Panc1 (cell line): ENCODE measurements at regions not wholly inside any gene's neighbourhood (a gene's known extent, or its start where the extent isn't known, plus 50 kb on each side); places are given as distances from the start of the nearest gene placed in this dataset.

ENCODE experiments used
- ATAC-seq: fragments of 200-7000 bp; cut with Tn5 transposase; 2 replicates; pipeline ENCODE4 v1.9.1; 2020; ENCODE audit warnings: mild to moderate bottlenecking, moderate library complexity
- BruUV-seq: library from RNA; stranded (reverse); fragments of 400-500 nt; replicated peaks from 2 replicates; lab custom pipeline; 2021; lab: Mats Ljungman, UMichigan
- CTCF ChIA-PET: fragments of 300-600 bp; sonication (Branson Sonifier 250); formaldehyde crosslinking; loops from one replicate; lab custom pipeline; 2022; ENCODE audit warnings: antibody characterized with exemption; lab: Charles Lee
- POLR2A ChIA-PET: fragments of 300-600 bp; sonication (Branson Sonifier 250); formaldehyde crosslinking; loops from one replicate; lab custom pipeline; 2022; ENCODE audit warnings: antibody characterized with exemption; lab: Charles Lee
- DNase-seq: peaks from one replicate; pipeline ENCODE4 v3.0.0-alpha.2; 2010; ENCODE audit warnings: low read depth, low spot score
- H3K27ac ChIP-seq: 2 replicates; pipeline ENCODE4 v1.5.1; 2011; ENCODE audit warnings: mild to moderate bottlenecking, low read length, inconsistent platforms
- H3K27me3 ChIP-seq: fragments of 200-500 bp; sonication (Bioruptor generic); 2 replicates; pipeline ENCODE4 v1.6.0; 2014; ENCODE audit warnings: low read length, inconsistent platforms; ENCODE audit not compliant: control insufficient read depth, insufficient read depth
- H3K36me3 ChIP-seq: fragments of 200-500 bp; sonication (Bioruptor generic); 2 replicates; pipeline ENCODE4 v1.5.1; 2014; ENCODE audit warnings: inconsistent platforms, mild to moderate bottlenecking, low read length, moderate library complexity; ENCODE audit not compliant: control insufficient read depth, insufficient read depth
- H3K4me1 ChIP-seq: 2 replicates; pipeline ENCODE4 v1.5.1; 2011; ENCODE audit warnings: inconsistent platforms, mild to moderate bottlenecking, low read length, moderate library complexity; ENCODE audit not compliant: control insufficient read depth, insufficient read depth
- H3K4me3 ChIP-seq, 2 experiments: 2 replicates each; pipeline ENCODE4 v1.5.1; 2011 to 2012; ENCODE audit warnings: low read depth in 2 of 2, low read length in 2 of 2, mild to moderate bottlenecking in 2 of 2, inconsistent platforms in 1 of 2, moderate library complexity in 1 of 2
- H3K9me3 ChIP-seq: fragments of 200-500 bp; sonication (Bioruptor generic); 2 replicates; pipeline ENCODE4 v1.5.1; 2014; ENCODE audit warnings: low read depth, mild to moderate bottlenecking, inconsistent platforms, low read length, moderate library complexity; ENCODE audit not compliant: control insufficient read depth, insufficient read depth
- POLR2AphosphoS5 ChIP-seq: IDR thresholded peaks from 2 replicates; pipeline ENCODE4 v1.6.1; 2012; ENCODE audit warnings: mild to moderate bottlenecking, low read depth, low read length, moderate library complexity
- SIN3A ChIP-seq: IDR thresholded peaks from 2 replicates; pipeline ENCODE4 v1.6.1; 2012; ENCODE audit warnings: low read depth, mild to moderate bottlenecking, low read length, moderate library complexity, borderline replicate concordance; ENCODE audit not compliant: insufficient read depth
- TCF7L2 ChIP-seq: IDR thresholded peaks from 2 replicates; pipeline ENCODE4 v1.6.1; 2011; ENCODE audit warnings: mild to moderate bottlenecking, low read depth, low read length, inconsistent platforms
- in situ Hi-C: cut with HindIII; loops from 2 replicates; pipeline ENCODE4 v1.10.0; 2016; ENCODE audit warnings: low sequenced_read_pairs, low pct_unique_long_range_greater_than_20kb
- intact Hi-C: fragments of 100-400 bp; cut with micrococcal nuclease; formaldehyde crosslinking; loops from one replicate; pipeline ENCODE4 v1.10.0; 2022; ENCODE audit not compliant: unreplicated experiment
- TF ChIP-seq, protein P1 (sequence below): fragments of 450-650 bp; IDR thresholded peaks from 2 replicates; pipeline ENCODE4 v1.5.1; 2017; ENCODE audit warnings: mild to moderate bottlenecking
- TF ChIP-seq, protein P2 (sequence below), 2 experiments: IDR thresholded peaks; 2 replicates each; pipeline ENCODE4 v1.6.1; 2011 to 2012; ENCODE audit warnings: low read depth in 2 of 2, control low read depth in 1 of 2, low read length in 1 of 2, mild to moderate bottlenecking in 1 of 2, moderate library complexity in 1 of 2; ENCODE audit not compliant: insufficient read depth in 1 of 2

DNA sequence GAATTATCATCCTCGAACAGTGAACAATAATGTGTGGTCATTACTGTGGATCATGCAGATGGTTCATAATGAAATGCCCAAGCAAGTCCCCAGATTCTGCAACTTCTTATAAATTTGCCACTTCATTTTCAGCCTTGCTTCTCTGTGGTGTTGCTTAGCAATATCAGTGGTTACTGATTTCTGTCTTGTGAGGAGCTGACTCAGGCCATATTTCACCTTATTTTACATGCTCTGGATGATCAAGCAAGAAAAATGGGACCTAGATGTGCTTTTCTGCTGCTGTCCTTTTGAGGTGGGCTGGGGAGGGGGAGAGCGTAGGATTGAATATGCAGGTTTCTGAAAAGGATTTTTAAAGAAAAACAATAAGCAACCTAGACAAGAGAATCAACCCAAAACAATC, 188.3 kb downstream of the SLC24A2 start:
- Histone ChIP-seq H3K4me1 (no peaks in the 10 kb centered on the region), H3K27ac (no peak overlapping the region), H3K9me3 (no peaks in the 10 kb centered on the region), H3K27me3 (no peaks in the 10 kb centered on the region), H3K4me3 (no peak overlapping the region), H3K36me3 (no peaks in the 10 kb centered on the region)
- no TSS peak for BruUV-seq
- in situ Hi-C loops (no loop called here), intact Hi-C loops (no loop called here)
- TF ChIP-seq, protein P1, sequence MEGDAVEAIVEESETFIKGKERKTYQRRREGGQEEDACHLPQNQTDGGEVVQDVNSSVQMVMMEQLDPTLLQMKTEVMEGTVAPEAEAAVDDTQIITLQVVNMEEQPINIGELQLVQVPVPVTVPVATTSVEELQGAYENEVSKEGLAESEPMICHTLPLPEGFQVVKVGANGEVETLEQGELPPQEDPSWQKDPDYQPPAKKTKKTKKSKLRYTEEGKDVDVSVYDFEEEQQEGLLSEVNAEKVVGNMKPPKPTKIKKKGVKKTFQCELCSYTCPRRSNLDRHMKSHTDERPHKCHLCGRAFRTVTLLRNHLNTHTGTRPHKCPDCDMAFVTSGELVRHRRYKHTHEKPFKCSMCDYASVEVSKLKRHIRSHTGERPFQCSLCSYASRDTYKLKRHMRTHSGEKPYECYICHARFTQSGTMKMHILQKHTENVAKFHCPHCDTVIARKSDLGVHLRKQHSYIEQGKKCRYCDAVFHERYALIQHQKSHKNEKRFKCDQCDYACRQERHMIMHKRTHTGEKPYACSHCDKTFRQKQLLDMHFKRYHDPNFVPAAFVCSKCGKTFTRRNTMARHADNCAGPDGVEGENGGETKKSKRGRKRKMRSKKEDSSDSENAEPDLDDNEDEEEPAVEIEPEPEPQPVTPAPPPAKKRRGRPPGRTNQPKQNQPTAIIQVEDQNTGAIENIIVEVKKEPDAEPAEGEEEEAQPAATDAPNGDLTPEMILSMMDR: no peak
- TF ChIP-seq, protein P2, sequence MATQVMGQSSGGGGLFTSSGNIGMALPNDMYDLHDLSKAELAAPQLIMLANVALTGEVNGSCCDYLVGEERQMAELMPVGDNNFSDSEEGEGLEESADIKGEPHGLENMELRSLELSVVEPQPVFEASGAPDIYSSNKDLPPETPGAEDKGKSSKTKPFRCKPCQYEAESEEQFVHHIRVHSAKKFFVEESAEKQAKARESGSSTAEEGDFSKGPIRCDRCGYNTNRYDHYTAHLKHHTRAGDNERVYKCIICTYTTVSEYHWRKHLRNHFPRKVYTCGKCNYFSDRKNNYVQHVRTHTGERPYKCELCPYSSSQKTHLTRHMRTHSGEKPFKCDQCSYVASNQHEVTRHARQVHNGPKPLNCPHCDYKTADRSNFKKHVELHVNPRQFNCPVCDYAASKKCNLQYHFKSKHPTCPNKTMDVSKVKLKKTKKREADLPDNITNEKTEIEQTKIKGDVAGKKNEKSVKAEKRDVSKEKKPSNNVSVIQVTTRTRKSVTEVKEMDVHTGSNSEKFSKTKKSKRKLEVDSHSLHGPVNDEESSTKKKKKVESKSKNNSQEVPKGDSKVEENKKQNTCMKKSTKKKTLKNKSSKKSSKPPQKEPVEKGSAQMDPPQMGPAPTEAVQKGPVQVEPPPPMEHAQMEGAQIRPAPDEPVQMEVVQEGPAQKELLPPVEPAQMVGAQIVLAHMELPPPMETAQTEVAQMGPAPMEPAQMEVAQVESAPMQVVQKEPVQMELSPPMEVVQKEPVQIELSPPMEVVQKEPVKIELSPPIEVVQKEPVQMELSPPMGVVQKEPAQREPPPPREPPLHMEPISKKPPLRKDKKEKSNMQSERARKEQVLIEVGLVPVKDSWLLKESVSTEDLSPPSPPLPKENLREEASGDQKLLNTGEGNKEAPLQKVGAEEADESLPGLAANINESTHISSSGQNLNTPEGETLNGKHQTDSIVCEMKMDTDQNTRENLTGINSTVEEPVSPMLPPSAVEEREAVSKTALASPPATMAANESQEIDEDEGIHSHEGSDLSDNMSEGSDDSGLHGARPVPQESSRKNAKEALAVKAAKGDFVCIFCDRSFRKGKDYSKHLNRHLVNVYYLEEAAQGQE (IDR thresholded peaks at IDR 0.05; ENCODE audit: insufficient read depth in 1 of 2, low read depth in 2 of 2, low read length in 1 of 2): no peak
- no peak for TF ChIP-seq TCF7L2
- no peak for TF ChIP-seq SIN3A
- TF ChIP-seq POLR2AphosphoS5: no peak
- ChIA-PET CTCF (no interaction called here), POLR2A (no interaction called here)
- no peak for DNase-seq
- no peak for ATAC-seq

DNA sequence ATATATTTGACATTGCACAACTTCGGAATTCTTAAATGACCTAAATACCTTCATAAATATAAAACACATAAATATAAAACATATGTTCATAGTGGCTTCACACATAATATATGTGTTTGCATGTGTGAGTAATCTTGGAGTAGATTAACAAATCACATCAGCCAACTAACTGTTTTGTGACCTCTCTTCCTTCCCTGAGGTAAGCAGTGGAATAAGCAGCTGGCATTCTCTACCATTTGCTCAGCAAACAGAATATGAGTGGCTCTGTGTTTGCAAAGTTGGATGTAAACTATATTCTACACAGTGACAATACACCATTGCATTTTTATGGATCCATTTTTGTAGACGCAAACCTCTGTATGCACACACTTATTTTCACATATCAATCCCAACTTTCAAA, 189.9 kb downstream of the ACER2 start:
- no peaks in the 10 kb centered on the region for H3K27me3 ChIP-seq
- in situ Hi-C loops: no loop called here
- POLR2A ChIA-PET: no interaction called here
- no TSS peak for BruUV-seq
- DNase-seq (no peak), ATAC-seq (no peak)
- no peak for TF ChIP-seq SIN3A
- TF ChIP-seq TCF7L2: no peak
- TF ChIP-seq, protein P1: no peak
- TF ChIP-seq, protein P2 (IDR thresholded peaks at IDR 0.05; ENCODE audit: insufficient read depth in 1 of 2, low read depth in 2 of 2, low read length in 1 of 2): no peak
- no peak for TF ChIP-seq POLR2AphosphoS5
- no peaks in the 10 kb centered on the region for H3K4me1 ChIP-seq
- no peaks in the 10 kb centered on the region for H3K36me3 ChIP-seq
- no peaks in the 10 kb centered on the region for H3K9me3 ChIP-seq
- no peak overlapping the region for H3K27ac ChIP-seq
- intact Hi-C loops: no loop called here
- CTCF ChIA-PET: no interaction called here
- no peak overlapping the region for H3K4me3 ChIP-seq
